AG09309 (cell line): ENCODE measurements at regions not wholly inside any gene's neighbourhood (a gene's known extent, or its start where the extent isn't known, plus 50 kb on each side); places are given as distances from the start of the nearest gene placed in this dataset.
"Not testable (repeated sequence)": the region's sequence is repeated elsewhere in the genome, so short reads cannot be mapped to it uniquely, and the experiment has no call there.

Experiments
- DNase-seq: peaks from one replicate; pipeline ENCODE4 v3.0.0-alpha.2; 2010; ENCODE audit warnings: low read depth
- H3K4me3 ChIP-seq: 2 replicates; pipeline ENCODE4 v1.5.1; 2011; ENCODE audit warnings: mild to moderate bottlenecking, low read depth, low read length, moderate library complexity; ENCODE audit not compliant: control insufficient read depth
- TF ChIP-seq, protein P1 (sequence below): IDR thresholded peaks from 2 replicates; pipeline ENCODE4 v1.5.1; 2011; ENCODE audit warnings: mild to moderate bottlenecking, low read depth, low read length, inconsistent platforms; ENCODE audit not compliant: insufficient read depth, control insufficient read depth; ENCODE audit errors: missing control alignments

- H3K4me3 ChIP-seq = no peak overlapping the region
- TF ChIP-seq, protein P1, sequence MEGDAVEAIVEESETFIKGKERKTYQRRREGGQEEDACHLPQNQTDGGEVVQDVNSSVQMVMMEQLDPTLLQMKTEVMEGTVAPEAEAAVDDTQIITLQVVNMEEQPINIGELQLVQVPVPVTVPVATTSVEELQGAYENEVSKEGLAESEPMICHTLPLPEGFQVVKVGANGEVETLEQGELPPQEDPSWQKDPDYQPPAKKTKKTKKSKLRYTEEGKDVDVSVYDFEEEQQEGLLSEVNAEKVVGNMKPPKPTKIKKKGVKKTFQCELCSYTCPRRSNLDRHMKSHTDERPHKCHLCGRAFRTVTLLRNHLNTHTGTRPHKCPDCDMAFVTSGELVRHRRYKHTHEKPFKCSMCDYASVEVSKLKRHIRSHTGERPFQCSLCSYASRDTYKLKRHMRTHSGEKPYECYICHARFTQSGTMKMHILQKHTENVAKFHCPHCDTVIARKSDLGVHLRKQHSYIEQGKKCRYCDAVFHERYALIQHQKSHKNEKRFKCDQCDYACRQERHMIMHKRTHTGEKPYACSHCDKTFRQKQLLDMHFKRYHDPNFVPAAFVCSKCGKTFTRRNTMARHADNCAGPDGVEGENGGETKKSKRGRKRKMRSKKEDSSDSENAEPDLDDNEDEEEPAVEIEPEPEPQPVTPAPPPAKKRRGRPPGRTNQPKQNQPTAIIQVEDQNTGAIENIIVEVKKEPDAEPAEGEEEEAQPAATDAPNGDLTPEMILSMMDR = no peak
- no peak for DNase-seq
Observed at GRCh38 chr6:140806431-140806830, 1326.3 kb upstream of the GJE1 start.

DNA sequence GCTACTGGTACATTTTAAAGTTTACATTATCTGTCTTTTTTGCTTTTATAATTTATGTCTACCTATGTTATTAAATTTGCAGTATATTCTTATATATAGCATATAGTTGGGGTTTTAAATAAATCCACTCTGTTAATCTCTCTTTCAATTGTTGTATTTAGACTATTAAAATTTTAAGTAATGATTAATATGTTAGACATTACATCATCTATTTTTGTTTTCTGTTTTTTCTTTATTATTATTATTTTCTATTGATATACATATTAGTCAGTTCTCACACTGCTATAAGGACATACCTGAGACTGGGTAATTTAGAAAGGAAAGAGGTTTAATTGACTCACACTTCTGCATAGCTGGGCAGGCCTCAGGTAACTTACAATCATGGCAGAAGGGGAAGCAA is 1338.2 kb upstream of the GJE1 start:
- DNase-seq = no peak
- TF ChIP-seq, protein P1 = no peak
- no peak overlapping the region for H3K4me3 ChIP-seq

- no peak for DNase-seq
- TF ChIP-seq, protein P1 = no peak
- H3K4me3 ChIP-seq = no peak overlapping the region
Observed at GRCh38 chr6:140790109-140790508, 1342.6 kb upstream of the GJE1 start.

DNA sequence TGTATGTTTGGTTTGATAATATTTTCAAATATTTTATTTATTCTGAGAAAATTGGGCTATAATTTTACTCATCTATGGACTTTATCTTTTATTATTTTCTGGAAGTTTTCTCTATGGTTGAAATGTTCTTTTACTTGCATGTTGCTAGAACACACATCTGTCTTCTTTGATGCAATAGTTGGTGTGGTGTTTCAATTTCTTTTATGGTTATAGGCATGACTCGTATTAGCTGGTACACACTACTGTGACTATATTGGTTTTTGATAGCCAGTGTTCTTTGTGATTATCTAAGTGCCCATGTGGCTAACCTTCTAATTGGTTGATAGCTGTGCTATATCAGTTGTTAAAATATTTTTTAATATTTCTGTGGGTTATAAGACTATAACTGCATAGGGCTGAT is 1343.3 kb upstream of the GJE1 start:
- H3K4me3 ChIP-seq = no peak overlapping the region
- TF ChIP-seq, protein P1 = no peak
- no peak for DNase-seq

DNA sequence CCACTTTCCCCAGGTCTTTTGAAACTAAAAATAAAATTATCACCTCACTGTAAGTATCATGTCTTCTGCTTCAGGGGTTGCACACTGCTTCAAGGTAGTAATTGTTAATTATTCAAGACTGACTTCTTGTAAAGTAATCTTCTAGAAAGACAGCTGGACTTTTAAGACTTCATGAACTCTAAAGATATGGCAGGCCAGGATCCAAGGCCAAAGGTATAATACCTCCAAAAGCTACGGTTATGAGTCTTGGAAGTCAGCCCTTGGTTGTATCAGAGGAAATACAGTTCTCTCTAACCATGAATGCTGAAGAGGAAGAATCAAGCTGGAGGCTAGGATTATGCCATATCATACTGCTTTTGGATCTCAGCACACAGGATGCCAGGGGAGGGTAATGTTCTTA is 1346.8 kb upstream of the GJE1 start:
- no peak overlapping the region for H3K4me3 ChIP-seq
- TF ChIP-seq, protein P1 = no peak
- no peak for DNase-seq

GRCh38 chr6:140784573-140784972 is 1348.2 kb upstream of the GJE1 start:
- TF ChIP-seq, protein P1 = no peak
- no peak for DNase-seq
- H3K4me3 ChIP-seq = no peak overlapping the region

DNA sequence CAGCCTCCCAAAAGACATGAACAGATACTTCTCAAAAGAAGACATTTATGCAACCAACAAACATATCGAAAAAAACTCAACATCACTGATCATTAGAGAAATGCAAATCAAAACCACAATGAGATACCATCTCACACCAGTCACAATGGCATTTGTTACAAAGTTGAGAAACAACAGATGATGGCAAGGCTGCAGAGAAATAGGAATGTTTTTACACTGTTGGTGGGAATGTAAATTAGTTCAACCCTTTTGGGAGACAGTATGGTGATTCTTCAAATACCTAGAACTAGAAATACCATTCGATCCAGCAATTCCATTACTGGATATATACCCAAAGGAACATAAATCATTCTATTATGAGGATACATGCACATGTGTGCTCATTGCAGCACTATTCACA is 1349.2 kb upstream of the GJE1 start:
- DNase-seq = not testable (repeated sequence)

More for the DNA sequence above, 1349.2 kb upstream of the GJE1 start:
- not testable (repeated sequence) for H3K4me3 ChIP-seq
